Vagina (tissue), 2 donors: ENCODE measurements at regions not wholly inside any gene's neighbourhood (a gene's known extent, or its start where the extent isn't known, plus 50 kb on each side); places are given as distances from the start of the nearest gene placed in this dataset.

Experiments used
- POLR2A ChIP-seq, 2 donors: fragments of 450-650 bp; IDR thresholded peaks; one replicate each; pipeline ENCODE4 v1.6.1; 2017; ENCODE audit warnings: antibody characterized with exemption in 2 of 2, mild to moderate bottlenecking in 2 of 2, moderate library complexity in 2 of 2
- POLR2AphosphoS5 ChIP-seq, 2 donors: sonication (generic); formaldehyde crosslinking; IDR thresholded peaks; one replicate each; pipeline ENCODE4 v1.9.0; 2017; ENCODE audit warnings: antibody characterized with exemption in 2 of 2, mild to moderate bottlenecking in 2 of 2, low read depth in 1 of 2; ENCODE audit not compliant: insufficient read depth in 1 of 2
- TF ChIP-seq, protein P1 (sequence below), 3 experiments: fragments of 450-650 bp in 2 of 3; fragments of 200-600 bp in 1 of 3; sonication (generic) in 1 of 3; IDR thresholded peaks; one replicate each; pipeline ENCODE4 v1.5.1; 2017 to 2019; ENCODE audit warnings: antibody characterized with exemption in 3 of 3, mild to moderate bottlenecking in 2 of 3, moderate library complexity in 2 of 3

DNA sequence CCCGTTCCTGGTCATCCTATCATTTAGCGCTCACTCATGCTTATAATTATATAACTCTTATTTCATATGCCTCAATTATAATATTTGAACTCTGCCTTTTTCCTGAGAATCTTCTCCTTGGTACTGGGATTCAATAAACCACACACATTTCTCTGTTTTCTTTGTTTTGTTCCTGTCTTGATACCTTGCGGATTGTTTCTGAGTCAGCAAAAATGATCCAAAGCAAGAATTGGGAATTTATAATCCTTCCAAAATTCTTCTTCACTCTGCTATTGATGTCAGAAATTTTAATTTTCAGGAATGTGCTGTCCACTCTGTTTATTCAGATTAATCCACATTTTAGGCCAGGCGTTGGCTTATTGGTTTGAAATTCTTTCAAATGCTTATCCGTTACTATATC, 886.0 kb downstream of the SUCLG1 start:
- TF ChIP-seq, protein P1, sequence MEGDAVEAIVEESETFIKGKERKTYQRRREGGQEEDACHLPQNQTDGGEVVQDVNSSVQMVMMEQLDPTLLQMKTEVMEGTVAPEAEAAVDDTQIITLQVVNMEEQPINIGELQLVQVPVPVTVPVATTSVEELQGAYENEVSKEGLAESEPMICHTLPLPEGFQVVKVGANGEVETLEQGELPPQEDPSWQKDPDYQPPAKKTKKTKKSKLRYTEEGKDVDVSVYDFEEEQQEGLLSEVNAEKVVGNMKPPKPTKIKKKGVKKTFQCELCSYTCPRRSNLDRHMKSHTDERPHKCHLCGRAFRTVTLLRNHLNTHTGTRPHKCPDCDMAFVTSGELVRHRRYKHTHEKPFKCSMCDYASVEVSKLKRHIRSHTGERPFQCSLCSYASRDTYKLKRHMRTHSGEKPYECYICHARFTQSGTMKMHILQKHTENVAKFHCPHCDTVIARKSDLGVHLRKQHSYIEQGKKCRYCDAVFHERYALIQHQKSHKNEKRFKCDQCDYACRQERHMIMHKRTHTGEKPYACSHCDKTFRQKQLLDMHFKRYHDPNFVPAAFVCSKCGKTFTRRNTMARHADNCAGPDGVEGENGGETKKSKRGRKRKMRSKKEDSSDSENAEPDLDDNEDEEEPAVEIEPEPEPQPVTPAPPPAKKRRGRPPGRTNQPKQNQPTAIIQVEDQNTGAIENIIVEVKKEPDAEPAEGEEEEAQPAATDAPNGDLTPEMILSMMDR (IDR thresholded peaks at IDR 0.05), result no peak
- TF ChIP-seq POLR2A (IDR thresholded peaks at IDR 0.05) (no peak), POLR2AphosphoS5 (IDR thresholded peaks at IDR 0.05; ENCODE audit: insufficient read depth in 1 of 2, low read depth in 1 of 2) (no peak)
